Mucosa of descending colon (tissue), 3 donors: ENCODE measurements at regions not wholly inside any gene's neighbourhood (a gene's known extent, or its start where the extent isn't known, plus 50 kb on each side); places are given as distances from the start of the nearest gene placed in this dataset.

Experiments used
- ATAC-seq: fragments of 200-7000 bp; cut with Tn5 transposase; one replicate; pipeline ENCODE4 v1.9.1; 2020; ENCODE audit warnings: mild to moderate bottlenecking, moderate library complexity
- DNase-seq, 3 donors: peaks; one replicate each; pipeline ENCODE4 v3.0.0-alpha.2; 2020
- H3K36me3 ChIP-seq: fragments of 200-600 bp; one replicate; pipeline ENCODE4 v1.8.0; 2021; ENCODE audit warnings: low read depth, mild to moderate bottlenecking
- H3K4me1 ChIP-seq: fragments of 200-600 bp; one replicate; pipeline ENCODE4 v1.8.0; 2021; ENCODE audit warnings: low read depth, mild to moderate bottlenecking
- H3K4me3 ChIP-seq: fragments of 200-600 bp; one replicate; pipeline ENCODE4 v1.8.0; 2021; ENCODE audit warnings: mild to moderate bottlenecking
- H3K9me3 ChIP-seq: fragments of 200-600 bp; one replicate; pipeline ENCODE4 v1.8.0; 2021; ENCODE audit warnings: mild to moderate bottlenecking
- CTCF ChIP-seq: fragments of 200-600 bp; IDR thresholded peaks from one replicate; pipeline ENCODE4 v1.8.0; 2022; ENCODE audit warnings: antibody characterized with exemption, mild to moderate bottlenecking
- intact Hi-C, 2 donors: fragments of 100-400 bp; cut with DNase I in 1 of 2; cut with micrococcal nuclease in 1 of 2; formaldehyde crosslinking; loops; one replicate each; pipeline versions ENCODE4 v1.11.0 to v1.11.1; 2022; cut with DNase I, micrococcal nuclease
- donor health status: DM: no; HTN: no; CAD: no; lungs with moderate emphysema.
- donor health status: DM: no; HTN: no; CAD: no.
- donor health status: DM: no; HTN: yes; CAD: no.

GRCh38 chr7:69334701-69335100 lies 263.6 kb upstream of the AUTS2 start:
- ATAC-seq, result no peak
- no peaks in the 10 kb centered on the region for H3K36me3 ChIP-seq
- intact Hi-C loops, result no loop called here

GRCh38 chr7:69335331-69335730 lies 262.9 kb upstream of the AUTS2 start:
- no peaks in the 10 kb centered on the region for H3K36me3 ChIP-seq
- ATAC-seq (no peak), DNase-seq (no peak)
- H3K4me3 ChIP-seq, result no peak overlapping the region
- no peaks in the 10 kb centered on the region for H3K4me1 ChIP-seq
- H3K9me3 ChIP-seq, result peaks cover 32% of the 10 kb centered on the region
- TF ChIP-seq CTCF, result no peak
- intact Hi-C loops, result no loop called here

More at GRCh38 chr7:69334701-69335100, 263.6 kb upstream of the AUTS2 start:
- Histone ChIP-seq H3K4me1 (no peaks in the 10 kb centered on the region), H3K4me3 (no peak overlapping the region), H3K9me3 (peaks cover 35% of the 10 kb centered on the region)
- DNase-seq, result no peak
- TF ChIP-seq CTCF, result no peak

DNA sequence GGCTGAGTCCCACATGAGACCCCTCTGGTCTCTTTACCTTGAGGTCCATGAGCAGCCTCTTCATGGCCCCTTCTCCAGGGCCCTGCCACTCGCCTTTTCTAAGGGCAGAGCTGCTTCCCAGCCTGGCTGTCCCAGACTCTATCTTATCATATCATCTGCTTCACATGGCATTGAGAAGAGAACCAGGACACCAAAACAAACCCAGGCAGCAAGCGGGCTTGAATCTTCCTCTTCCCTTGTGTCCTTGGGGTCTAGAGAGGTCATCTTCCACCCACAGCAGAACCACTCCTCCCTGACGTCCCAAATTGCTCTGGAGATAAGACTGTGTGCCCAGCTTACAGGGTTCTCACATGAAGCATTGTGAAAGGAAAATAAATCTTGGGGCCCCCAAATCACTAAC lies 261.3 kb upstream of the AUTS2 start:
- ATAC-seq (no peak), DNase-seq (no peak)
- no peak for TF ChIP-seq CTCF
- Histone ChIP-seq H3K4me1 (no peaks in the 10 kb centered on the region), H3K9me3 (peaks cover 37% of the 10 kb centered on the region), H3K4me3 (no peak overlapping the region), H3K36me3 (no peaks in the 10 kb centered on the region)
- intact Hi-C loops, result no loop called here

- peaks cover 38% of the 10 kb centered on the region for H3K9me3 ChIP-seq
- no peak for DNase-seq
- ATAC-seq, result no peak
- no peak for TF ChIP-seq CTCF
- no peaks in the 10 kb centered on the region for H3K4me1 ChIP-seq
- H3K4me3 ChIP-seq, result no peak overlapping the region
- H3K36me3 ChIP-seq, result no peaks in the 10 kb centered on the region
- intact Hi-C loops, result no loop called here
Observed at GRCh38 chr7:69338144-69338543, 260.1 kb upstream of the AUTS2 start.

DNA sequence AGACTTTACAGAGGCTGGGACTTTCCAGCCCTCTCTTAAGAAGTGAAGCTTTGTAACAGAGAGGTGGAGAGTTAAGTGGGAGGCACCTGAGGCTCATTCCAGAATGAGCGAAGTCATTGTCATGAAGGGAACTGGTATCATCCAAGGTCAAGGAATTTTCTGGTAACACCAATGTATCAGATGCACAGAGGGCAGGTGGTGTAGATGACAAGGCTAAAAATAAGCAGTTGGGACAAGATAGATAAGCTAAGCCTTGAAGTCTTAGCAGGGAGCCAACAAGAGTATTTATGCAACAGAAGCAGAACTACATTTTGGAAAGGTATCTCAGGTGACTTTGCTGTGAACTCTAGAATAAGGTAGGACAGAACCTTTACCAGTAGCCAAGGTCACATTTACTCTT lies 257.0 kb upstream of the AUTS2 start:
- H3K4me1 ChIP-seq, result no peaks in the 10 kb centered on the region
- ATAC-seq (no peak), DNase-seq (no peak)
- intact Hi-C loops, result no loop called here
- peaks cover 52% of the 10 kb centered on the region for H3K9me3 ChIP-seq
- H3K36me3 ChIP-seq, result no peaks in the 10 kb centered on the region
- no peak overlapping the region for H3K4me3 ChIP-seq
- no peak for TF ChIP-seq CTCF
